ENCODE measurements at regions not wholly inside any gene's neighbourhood (a gene's known extent, or its start where the extent isn't known, plus 50 kb on each side); places are given as distances from the start of the nearest gene placed in this dataset.

DNA sequence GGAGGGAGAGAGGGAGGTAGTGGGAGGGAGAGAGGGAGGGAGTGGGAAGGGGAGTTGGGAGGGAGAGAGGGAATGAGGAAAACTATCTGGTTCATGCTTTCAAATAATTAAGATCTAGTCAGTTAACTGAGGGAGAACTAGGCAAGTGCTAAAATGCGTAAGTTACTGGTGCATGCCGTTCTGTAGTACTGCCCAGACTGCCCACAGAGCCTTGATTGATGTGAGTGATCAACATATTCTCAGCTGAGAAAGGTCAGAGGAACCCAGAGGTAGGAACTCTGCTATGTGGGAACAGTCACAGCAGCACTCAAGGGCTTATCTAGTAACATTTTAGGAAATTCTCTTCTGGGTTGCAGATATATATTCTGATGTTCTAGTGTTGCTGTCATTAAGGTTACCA, 149.8 kb upstream of the ROBO1 start:
- no peak overlapping the region for H3K4me3 ChIP-seq (ENCODE audit: low read depth, low read length)
- no peak for DNase-seq (ENCODE audit: low read depth)
- TF ChIP-seq, protein P1, sequence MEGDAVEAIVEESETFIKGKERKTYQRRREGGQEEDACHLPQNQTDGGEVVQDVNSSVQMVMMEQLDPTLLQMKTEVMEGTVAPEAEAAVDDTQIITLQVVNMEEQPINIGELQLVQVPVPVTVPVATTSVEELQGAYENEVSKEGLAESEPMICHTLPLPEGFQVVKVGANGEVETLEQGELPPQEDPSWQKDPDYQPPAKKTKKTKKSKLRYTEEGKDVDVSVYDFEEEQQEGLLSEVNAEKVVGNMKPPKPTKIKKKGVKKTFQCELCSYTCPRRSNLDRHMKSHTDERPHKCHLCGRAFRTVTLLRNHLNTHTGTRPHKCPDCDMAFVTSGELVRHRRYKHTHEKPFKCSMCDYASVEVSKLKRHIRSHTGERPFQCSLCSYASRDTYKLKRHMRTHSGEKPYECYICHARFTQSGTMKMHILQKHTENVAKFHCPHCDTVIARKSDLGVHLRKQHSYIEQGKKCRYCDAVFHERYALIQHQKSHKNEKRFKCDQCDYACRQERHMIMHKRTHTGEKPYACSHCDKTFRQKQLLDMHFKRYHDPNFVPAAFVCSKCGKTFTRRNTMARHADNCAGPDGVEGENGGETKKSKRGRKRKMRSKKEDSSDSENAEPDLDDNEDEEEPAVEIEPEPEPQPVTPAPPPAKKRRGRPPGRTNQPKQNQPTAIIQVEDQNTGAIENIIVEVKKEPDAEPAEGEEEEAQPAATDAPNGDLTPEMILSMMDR (IDR thresholded peaks at IDR 0.05; ENCODE audit: insufficient read depth, low read length), result no peak

GRCh38 chr3:79910337-79910736, 142.5 kb upstream of the ROBO1 start:
- TF ChIP-seq, protein P1 (IDR thresholded peaks at IDR 0.05; ENCODE audit: insufficient read depth, low read length), result no peak
- no peak for DNase-seq (ENCODE audit: low read depth)
- no peak overlapping the region for H3K4me3 ChIP-seq (ENCODE audit: low read depth, low read length)

DNA sequence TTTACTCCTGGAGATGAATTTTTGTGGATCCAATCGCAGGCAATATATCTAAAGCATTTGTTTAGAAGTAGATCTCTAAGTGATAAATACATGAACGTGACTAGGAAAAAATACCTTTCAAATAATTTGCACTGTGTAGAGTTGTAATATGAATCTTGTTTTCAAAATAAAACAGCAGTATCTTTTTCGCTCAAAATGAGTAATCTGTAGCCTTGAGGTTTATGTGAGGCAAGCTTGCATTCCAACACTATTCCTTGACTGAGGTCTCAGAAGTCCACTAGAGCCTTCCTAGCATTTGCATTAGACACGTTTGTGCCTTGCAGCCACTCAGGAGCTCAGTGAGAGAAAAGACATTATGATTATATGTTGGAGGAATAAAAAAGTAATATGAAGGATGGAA, 138.3 kb upstream of the ROBO1 start:
- TF ChIP-seq, protein P1 (IDR thresholded peaks at IDR 0.05; ENCODE audit: insufficient read depth, low read length), result no peak
- no peak overlapping the region for H3K4me3 ChIP-seq (ENCODE audit: low read depth, low read length)
- DNase-seq (ENCODE audit: low read depth), result no peak

GRCh38 chr3:79902151-79902550, 134.4 kb upstream of the ROBO1 start:
- TF ChIP-seq, protein P1 (IDR thresholded peaks at IDR 0.05; ENCODE audit: insufficient read depth, low read length), result no peak
- H3K4me3 ChIP-seq (ENCODE audit: low read depth, low read length), result no peak overlapping the region
- no peak for DNase-seq (ENCODE audit: low read depth)

DNA sequence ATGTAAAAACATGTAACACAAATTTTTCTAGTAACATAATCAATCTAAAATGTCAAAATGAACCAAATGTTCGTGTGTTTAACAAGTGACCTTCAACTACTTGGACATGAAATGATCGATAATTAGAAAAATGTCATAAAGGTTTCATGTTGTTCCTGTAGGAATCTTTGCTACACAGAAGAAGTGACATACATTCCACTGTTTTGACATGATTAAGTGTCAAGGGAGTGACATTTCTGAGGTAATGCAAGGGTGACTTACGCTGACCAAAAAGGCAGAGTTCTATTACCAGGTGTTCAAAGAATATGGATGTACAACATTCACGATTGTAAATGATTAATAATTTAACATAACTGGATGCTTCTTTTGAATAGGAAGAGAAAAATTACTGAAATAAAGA, 131.1 kb upstream of the ROBO1 start:
- no peak for DNase-seq (ENCODE audit: low read depth)
- no peak overlapping the region for H3K4me3 ChIP-seq (ENCODE audit: low read depth, low read length)
- TF ChIP-seq, protein P1 (IDR thresholded peaks at IDR 0.05; ENCODE audit: insufficient read depth, low read length), result no peak

GRCh38 chr3:79896086-79896485, 128.3 kb upstream of the ROBO1 start:
- TF ChIP-seq, protein P1 (IDR thresholded peaks at IDR 0.05; ENCODE audit: insufficient read depth, low read length), result no peak
- DNase-seq (ENCODE audit: low read depth), result no peak
- H3K4me3 ChIP-seq (ENCODE audit: low read depth, low read length), result no peak overlapping the region

GRCh38 chr3:79887213-79887612, 119.4 kb upstream of the ROBO1 start:
- no peak for DNase-seq (ENCODE audit: low read depth)
- TF ChIP-seq, protein P1 (IDR thresholded peaks at IDR 0.05; ENCODE audit: insufficient read depth, low read length), result no peak
- no peak overlapping the region for H3K4me3 ChIP-seq (ENCODE audit: low read depth, low read length)
